ENCODE measurements at regions not wholly inside any gene's neighbourhood (a gene's known extent, or its start where the extent isn't known, plus 50 kb on each side); places are given as distances from the start of the nearest gene placed in this dataset.

DNA sequence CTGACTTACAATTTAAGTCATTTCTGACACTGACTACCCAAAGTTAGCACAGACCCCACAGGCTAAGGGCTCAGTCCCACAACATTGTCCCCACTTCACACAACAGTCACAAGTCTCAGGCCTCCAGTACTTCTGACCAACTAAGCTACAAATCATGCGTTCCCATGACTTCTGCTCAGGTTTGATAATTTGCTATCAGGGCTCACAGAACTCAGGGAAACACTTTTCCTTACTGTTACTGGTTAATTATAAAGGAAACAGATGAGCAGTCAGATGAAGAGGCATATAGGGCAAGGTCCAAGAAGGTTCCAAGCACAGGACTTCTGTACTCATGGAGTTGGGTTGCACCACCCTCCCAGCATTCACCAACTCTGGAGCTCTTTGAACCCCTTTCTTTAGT, 151.2 kb upstream of the TNR start:
- DNase-seq, result no peak

DNA sequence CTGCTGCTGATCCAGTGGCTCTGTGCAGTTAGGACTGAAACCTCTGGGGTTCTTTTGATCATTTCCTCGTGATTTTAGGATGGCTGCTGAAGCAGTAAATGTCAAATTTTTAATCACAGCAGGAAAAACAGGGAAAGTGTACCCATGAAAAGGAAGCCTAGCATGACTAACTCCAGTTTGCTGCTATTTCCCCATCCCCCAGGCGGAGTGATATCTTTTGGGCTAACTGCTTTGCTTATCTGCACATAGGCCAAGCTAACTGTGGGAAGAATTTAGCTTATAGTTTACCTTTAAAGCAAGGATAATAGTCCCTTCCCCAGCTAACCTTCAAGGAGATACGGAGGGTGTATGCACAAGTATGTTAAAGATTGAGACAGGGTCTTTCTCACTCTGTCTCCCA, 149.8 kb upstream of the TNR start:
- no peak for DNase-seq

DNA sequence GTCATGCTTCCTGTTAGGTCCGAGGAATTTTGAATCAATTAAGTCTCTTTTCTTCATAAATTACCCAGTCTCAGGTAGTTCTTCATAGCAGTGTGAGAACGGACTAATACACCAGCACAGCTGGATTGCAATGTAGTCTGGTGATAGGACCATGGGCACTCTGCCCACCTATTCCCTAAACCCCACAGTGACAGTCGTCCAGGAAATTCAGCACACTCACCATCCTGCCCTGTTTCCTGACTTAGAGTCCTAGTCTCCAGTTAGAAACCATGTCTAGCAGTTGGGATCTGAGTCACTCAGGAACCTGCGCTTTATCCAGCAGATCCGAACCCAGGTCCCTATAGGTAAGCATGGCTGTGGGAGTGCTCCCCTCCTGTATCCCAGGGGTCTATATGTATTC, 149.3 kb upstream of the TNR start:
- no peak for DNase-seq

DNA sequence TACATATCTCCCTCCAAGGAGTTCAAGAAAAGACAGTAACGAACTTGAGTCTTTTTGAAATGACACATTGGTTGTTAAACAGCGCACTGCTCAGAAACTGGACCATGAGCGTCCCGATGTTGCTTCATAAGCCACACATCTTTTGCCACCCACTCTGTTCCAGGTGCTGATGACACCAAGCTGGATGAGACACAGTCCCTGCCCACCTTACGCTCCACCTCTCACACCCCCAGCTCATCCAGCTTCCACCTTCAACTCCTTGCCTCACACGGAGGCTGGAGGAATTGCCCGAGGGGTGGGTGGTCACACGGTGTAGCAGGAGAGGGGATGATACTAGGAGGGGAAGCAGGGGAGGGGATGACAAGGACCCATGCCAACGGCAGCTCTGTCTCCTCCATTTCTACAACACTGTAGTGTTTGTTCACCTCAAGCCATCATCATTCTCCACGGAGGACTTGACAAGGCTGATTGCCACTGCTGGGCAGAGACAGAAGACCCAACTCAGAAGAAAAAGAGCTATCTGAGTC, 148.5 kb upstream of the TNR start:
- DNase-seq, result no peak

DNA sequence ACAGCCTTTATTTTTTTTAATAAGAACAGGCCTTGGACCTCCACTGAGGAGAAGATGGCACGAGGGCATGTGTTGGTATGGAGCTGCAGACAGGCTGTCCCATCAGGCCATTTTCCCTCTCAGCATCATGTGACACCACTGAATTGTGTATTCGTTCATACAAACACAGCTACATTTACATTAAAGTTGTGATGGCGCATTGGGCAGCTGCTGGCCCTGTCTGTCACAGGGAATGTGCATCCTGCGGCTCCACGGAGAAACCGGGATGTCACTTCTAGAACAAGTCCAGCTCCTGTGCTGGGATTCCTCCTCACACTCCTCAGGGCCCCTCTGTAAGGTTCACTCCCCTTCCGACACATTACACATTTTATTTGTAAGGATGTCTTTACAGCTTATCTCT, 147.6 kb upstream of the TNR start:
- no peak for DNase-seq

DNA sequence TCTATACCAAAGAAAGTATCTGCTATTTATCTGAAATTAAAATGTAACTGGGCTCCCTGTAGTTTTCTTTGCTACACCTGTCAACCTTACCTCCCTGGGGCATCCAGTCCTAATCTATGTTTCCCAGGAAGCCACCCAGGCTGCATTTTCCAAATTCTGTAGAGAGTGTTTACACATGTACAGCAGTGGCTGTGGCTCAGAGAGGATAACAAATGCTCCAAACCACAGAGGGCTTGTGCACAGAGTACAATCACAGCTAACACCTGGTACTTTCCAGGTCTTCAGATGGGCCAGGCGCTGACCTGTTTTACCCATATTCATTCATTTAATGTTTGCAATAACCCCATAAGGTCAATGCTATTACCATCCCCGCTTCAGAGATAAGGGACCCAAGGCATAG, 146.5 kb upstream of the TNR start:
- no peak for DNase-seq

DNA sequence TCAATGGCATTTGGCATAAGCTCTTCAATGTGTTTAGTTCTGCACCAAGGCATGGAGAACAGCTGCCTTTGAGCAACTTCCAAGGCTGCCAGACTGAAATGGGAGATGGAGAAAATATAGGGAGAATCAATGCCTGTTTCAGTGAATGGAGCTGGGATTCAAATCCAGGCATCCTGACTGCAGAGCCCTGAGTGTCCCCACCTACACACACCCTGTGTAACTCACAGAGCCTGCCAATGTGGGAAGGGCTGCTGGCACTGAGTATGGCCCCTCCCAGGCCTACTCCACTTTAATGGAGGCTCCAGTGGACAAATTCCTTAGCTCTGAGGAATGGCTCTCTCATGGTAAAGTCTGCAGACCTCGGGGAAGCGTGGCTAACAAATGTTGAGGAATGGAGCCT, 145.6 kb upstream of the TNR start:
- DNase-seq, result no peak

DNA sequence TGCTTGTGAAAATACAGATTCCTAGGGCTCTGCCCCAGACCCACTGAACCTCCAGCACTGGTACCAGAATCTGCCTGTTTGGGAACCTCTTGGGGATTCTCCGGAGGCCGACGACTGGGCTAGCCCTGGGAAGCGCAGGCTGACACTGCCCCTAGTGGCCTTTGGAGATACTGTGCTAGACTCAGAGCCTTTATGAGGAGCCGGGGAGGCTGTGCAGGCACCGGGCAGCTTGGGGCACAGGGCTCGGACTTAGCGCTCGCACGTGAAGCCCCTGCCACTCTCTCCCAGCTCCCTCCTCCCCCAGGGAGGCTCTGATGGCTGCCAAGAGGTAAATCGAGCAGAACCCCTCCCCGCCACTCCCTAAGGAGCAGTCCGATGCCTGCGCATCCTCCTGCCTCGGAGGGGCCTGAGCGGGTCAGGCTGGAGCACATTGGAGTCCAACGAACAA, 144.6 kb upstream of the TNR start:
- peak; percentile 92 for DNase-seq

DNA sequence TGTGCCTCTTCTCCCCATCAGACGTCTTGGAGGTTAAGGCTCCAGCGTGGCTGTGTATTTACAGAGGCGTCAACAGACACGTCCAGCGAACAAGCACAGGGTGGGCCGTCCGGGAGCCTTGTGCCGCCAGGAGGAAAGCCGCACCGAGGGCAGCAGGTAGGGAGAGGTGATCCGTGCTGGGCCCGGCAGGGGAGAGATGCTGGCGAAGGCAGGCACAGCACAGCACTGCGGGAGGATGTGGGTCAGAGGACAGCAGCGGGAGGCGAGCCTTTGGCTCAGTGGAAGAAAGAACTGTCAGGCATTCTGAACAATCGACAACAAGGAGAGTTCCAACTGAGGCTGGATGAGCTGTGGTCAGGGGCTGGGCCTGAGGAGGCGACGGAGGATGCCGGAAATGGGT, 144.1 kb upstream of the TNR start:
- no peak for DNase-seq

DNA sequence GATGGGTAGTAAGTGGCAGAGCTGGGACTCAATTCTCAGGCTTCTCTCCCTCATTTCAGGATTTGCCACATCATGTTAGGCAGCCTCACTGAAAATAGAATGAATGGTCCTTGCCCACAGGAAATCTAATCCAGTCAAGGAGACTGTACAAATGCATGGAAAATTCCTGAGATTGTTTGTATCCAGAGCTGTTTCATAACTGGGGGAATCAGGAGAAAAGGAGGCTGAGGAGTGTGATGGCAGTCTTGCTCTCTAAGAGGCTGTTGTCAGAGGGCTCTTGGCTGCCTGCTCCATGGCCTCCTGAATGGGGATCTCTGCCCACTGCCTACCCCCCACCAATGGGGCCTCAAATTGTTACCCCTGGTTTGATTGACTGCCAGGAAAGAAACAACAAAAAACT, 141.9 kb upstream of the TNR start:
- DNase-seq, result no peak

DNA sequence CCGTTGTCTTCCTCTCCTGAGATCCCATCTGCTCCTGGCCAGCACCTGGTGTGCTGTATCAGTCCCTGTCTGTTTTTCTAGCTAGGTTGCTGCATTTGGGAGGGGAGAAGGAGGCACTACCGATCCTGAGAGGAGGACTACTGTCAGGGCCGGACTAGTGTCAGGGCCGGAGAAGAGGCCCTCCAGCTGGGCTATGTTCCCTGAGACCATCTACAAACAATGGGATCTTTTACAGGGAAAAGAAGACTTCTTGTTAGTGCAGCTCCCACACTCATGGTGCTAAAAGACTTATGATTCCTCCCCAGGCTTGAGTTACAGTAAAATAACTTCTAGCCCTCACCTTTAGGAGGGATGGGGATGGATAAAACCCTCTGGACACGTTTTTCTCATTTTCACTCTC, 141.0 kb upstream of the TNR start:
- no peak for DNase-seq

DNA sequence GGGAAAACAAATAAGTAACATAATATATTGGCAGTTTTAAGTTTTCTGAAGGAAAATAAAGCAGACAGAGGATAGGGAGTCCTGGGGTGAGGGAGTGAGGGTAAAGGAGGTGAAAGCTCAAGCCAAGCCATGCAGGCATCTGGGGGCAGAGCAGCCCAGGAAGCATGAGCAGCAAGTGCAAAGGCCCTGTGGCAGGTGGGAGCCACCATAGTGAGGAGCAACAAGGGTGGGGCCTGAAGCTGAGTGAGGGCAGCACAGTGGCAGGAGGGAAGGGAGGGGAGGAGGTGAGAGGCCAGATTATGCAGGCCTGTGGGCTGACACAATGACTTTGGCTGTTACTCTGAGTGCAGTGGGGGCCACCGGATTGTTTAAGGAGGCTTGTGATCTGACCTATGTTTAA, 138.8 kb upstream of the TNR start:
- DNase-seq, result no peak

DNA sequence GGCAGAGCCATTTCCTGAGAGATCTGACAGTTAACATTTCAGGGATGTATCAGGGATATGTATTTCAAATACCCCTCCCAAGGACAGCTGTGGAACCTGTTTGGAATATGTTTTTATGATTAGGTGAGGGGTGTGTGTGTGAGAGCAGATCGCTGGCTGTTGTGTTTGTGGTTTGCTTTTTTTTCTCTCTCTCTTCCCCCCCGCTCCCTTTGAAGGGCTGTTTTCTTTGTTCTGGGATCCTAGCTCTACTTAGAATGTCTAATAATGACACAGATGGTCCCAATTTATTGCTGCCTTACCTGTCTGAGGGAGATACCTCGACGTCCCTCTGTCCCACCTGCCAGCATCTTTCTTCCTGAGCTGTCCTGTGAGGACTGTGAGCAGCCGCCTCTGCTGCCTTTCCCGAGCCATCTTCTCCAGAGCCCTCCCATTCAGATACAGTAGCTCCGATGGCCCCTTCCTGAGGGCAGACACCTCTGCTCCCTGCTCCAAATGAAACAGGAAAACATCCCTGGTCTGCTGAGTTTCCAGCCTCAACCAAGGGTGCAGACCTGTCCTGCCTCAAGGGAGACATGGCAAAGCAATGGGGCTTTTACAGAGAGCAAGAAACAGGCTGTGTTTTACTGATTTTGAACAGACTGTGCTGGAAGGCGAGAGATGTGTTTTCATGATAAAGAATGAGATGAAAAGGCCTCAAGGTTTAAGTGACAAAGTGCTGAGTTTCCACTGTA, 138.0 kb upstream of the TNR start:
- DNase-seq, result no peak

DNA sequence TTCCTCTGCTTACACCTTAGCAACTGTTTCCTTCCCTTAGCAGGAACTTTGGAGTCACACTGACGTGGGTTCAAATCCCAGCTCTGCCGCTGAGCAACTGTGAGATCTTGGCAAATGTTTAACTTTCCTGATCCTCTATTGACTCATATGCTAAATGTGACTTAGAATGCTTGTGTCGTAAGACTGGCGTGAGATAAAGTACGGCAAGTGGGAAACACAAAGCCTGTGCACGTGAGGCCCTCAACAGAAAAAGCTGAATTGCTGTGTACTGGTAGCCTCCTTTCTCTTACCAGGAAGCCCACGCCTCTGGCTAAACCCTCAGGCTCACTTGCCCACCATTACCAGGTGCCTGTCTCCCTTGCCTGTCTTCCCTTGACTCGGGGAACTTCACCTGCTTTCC, 135.4 kb upstream of the TNR start:
- DNase-seq, result no peak

DNA sequence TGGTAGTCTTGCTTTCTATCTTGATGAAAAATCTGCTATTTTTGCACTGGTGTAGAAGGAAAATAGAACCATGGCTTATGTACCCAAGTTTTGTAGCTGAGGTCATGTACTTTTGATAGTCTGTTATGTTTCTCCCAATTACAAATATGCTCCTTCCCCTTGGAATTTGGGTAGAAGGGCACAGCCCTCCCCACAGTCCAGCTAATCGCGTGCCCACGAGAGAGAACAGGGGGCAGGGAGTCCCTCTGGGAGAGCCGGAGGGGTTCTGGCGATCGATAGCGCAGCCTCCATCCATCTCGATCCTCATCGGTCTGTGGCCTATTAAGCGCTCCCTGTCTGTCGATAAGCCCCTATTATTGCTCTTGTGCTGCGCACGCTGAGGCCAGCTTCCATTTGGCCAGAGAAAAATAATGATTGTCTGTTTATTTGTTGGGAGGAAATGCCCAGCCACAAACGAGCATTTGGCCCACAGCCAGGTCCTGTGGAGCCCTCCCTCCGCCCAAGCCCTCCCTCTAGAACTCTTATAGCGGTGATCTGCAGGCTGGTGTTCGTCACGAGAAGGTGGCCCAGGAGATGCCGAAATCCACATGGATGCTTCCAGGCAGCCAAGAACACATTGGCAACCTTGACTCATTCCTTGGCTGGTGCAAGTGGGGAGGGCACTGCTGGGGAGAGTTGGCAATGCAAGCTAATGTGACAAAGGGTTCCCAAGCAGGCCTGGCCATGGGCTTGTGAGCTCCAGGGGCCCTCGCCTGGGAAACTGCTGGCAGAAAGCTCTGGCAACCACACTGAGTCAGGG, 134.7 kb upstream of the TNR start:
- DNase-seq, result no peak

DNA sequence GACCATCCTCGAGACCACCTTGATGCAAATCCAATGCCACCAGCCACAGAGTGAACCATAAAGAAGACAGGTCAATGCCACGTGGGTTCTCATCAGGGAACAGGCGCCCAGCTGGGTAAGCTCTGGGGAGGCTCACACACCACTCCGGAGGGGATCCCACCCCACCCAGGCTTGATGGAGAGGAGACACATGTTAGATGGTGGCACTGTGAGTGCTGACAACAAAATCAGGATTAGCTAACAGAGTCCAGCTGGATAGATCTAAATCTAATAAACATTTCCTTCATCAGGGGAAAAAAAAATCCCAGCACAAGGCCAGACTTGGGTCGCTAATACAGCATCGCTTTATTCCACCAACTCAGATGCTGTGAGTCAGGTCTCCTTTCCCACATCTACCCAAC, 132.2 kb upstream of the TNR start:
- DNase-seq, result peak; percentile 64

DNA sequence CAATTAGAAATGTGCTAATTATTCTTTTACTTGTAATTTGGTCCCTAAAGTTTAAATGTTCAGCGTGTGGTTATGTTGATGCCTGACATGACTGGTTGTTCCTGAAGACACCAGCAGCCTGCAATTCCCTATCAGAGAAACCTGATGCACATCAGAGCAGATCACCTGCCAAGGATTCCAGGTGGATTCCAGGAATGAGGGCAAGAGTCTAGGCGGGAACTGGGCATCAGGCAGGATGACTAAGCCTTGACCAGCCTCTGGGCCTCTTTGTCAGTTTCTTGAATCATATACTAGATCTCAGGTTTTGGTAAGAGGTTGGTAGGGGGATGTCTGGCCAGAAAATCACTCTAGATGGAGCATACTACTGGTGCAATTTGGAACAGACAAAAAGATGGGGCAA, 130.7 kb upstream of the TNR start:
- DNase-seq, result no peak

DNA sequence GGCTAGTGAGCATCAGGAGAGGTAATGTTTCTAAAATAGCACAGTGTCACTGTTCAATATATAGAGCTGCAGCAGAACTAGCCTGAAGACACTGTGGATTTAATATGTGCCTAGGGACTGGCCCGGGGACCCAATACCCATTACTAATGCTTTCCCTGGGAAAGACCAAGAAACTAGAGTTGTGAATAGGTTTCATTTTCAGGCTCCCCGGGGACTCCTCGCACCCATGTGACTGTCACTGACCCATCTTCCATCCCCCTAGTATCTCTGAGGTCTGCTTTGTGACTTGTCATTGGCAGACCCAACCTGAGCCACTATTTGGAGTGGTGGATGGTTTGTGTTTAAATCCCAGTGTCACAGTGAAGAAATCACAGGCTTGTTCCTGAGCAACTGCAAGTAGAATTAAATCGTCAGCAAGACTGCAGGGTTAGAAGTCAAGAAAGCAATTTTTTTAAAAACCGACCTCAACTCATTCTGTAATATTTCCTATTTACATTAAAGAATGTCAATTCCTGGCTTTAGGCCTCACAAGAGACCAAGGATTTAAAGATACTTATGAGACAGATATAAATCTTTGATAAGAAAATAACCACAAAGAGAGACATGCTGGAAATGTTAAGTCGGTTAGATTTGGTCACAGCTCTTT, 130.0 kb upstream of the TNR start:
- no peak for DNase-seq

DNA sequence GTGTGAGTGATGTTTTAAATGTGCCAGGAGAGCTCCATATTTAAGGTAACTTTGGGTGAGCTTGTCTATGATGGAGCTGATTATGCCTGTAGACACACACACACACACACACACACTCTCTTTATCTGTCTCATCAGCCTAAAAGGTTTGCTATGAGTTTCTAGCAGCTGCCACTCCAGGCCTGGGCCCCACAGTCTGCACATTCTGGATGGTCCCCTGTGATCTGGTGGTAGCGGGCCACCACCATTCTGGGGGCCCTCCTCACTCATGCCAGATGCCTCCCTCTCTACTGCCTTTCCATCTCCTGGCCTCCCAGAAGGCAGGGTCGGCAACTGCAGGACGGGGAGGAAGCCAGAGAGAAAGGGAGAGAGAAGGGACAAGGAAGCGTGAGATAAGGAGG, 129.2 kb upstream of the TNR start:
- DNase-seq, result no peak

DNA sequence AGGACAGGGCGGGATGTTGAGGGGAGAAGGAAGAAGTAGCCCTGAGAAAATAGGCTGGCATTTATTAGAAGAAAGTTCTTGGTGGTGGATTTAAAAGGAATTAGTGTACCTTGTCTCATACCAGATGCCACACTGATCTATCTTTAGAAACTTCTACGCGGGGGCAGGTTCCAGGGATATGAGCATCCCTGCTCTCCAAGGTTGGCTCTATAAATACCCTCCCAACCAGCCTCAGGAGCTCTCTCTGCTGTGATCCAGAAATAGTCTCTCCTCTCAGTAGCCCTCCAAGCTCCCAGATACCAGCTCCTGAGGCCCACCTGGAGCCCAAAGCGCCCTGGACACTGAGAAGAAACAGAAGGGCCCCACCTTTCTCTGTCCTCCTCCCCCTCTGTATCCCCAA, 128.3 kb upstream of the TNR start:
- no peak for DNase-seq

DNA sequence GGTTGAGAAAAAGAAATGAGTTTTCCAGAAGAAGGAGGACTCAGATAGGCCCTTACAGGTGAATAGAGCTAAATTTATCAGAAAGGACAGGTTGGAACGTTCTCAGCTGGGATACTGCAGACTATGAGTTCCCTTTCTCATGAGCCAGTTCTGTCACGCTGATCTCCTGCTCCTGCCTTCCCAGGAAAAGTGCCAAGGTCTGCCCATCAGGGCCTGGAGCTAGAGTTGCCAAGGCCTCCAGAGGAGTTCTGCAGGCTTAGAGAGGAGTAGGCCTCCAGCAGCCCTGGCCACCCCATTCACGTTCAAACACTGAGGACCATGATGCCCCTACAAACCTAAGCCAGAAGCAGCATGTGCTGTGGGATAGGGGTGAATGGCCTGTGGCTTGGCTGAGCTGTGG, 126.8 kb upstream of the TNR start:
- DNase-seq, result no peak

DNA sequence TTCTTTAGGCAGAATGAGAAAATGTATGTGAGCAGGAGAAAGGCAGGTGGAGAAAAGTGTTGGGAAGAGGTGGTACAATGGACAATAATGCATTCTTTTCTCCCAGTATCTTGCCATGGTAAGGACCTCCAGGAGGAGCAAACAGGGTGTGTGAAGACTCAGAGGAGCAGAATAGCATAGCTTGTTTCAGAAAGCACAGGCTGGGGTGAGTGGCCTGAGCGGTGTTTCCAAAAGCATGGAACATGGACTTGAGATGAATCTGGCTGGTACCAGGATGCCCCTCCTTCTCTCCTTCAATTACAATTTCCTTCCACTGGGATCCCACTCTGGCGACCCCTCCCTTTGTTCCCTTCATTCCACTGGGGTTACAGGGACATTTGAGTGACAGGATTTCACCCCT, 123.4 kb upstream of the TNR start:
- DNase-seq, result peak; percentile 13

DNA sequence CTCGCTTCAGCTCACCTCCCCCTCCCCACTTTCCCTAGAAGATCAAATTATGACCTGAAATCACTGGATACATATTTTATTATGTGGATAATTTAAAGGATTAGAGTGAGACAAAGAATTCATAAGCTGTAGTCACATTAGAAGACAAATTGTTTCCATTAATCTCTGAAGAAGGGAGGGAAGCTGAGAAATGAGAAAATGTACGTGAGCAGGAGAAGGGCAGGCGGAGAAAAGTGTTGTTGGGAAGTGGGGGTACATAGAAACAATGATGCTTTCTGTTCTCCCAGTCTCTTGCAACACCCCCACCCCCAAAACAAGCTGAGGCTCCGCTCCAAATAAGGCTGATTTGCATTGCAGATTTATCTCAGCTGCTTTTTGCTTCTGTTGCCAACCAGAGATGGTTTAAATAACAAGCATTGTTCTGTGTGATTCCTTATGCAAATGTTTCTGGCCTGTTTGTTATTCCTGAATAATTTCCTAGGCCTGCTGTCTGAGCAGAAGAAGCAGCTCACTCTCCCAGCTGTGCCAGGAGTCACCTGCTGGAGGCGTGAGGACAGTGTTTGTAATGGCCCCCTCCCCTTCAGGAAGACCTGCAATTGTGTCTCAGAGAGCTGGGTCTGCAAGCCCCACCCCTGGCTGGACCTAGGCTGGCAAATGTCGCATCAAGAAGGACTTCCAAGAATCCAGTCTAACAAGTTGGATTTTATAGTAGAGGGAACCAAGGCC, 121.8 kb upstream of the TNR start:
- DNase-seq, result no peak
